Sigmoid colon (tissue), 6 donors: ENCODE measurements at regions not wholly inside any gene's neighbourhood (a gene's known extent, or its start where the extent isn't known, plus 50 kb on each side); places are given as distances from the start of the nearest gene placed in this dataset.

ENCODE experiments used
- DNase-seq: peaks from one replicate; pipeline ENCODE4 v3.0.0-alpha.2; 2019
- H3K27ac ChIP-seq, 4 donors: fragments of 200-600 bp; sonication (generic); one replicate each; pipeline ENCODE4 v1.5.1; 2016 to 2019; ENCODE audit warnings: mild to moderate bottlenecking in 1 of 4
- H3K27me3 ChIP-seq, 3 donors: fragments of 200-600 bp; sonication (generic); one replicate each; pipeline ENCODE4 v1.5.1; 2019; ENCODE audit warnings: mild to moderate bottlenecking in 1 of 3
- H3K36me3 ChIP-seq, 4 donors: fragments of 200-600 bp; sonication (generic); one replicate each; pipeline ENCODE4 v1.5.1; 2016 to 2019
- H3K4me1 ChIP-seq, 4 donors: fragments of 200-600 bp; sonication (generic); one replicate each; pipeline ENCODE4 v1.5.1; 2017 to 2019
- H3K4me3 ChIP-seq, 4 donors: fragments of 200-600 bp; sonication (generic); one replicate each; pipeline ENCODE4 v1.5.1; 2017 to 2019; ENCODE audit warnings: mild to moderate bottlenecking in 2 of 4, moderate library complexity in 1 of 4
- H3K9me3 ChIP-seq, 4 donors: fragments of 200-600 bp in 3 of 4; sonication (generic) in 3 of 4; one replicate each; pipeline versions ENCODE4 v1.5.1 to v1.6.1; 2013 to 2019
- EP300 ChIP-seq, 4 donors: sonication (generic); formaldehyde crosslinking; IDR thresholded peaks; one replicate each; pipeline ENCODE4 v1.6.1; 2017; ENCODE audit warnings: antibody characterized with exemption in 4 of 4
- POLR2A ChIP-seq, 2 donors: fragments of 450-650 bp; IDR thresholded peaks; one replicate each; pipeline ENCODE4 v1.6.1; 2016; ENCODE audit warnings: antibody characterized with exemption in 2 of 2, mild to moderate bottlenecking in 2 of 2, moderate library complexity in 2 of 2
- POLR2AphosphoS5 ChIP-seq, 4 donors: sonication (generic); formaldehyde crosslinking; IDR thresholded peaks; one replicate each; pipeline ENCODE4 v1.6.1; 2017; ENCODE audit warnings: antibody characterized with exemption in 4 of 4
- WGBS, 2 donors: extraction: QIAGEN DNeasy Blood & Tissue Kit; methylation state at CpG; one replicate each; pipeline ENCODE4 v1.1.7; 2013; 5-methylcytosine and 5-hydroxymethylcytosine counted together
- intact Hi-C: fragments of 100-400 bp; cut with DNase I; formaldehyde crosslinking; loops from one replicate; pipeline ENCODE4 v1.15.1; 2023
- TF ChIP-seq, protein P1 (sequence below), 4 experiments: fragments of 450-650 bp in 3 of 4; fragments of 200-600 bp in 1 of 4; IDR thresholded peaks; one replicate each; pipeline ENCODE4 v1.5.1; 2016 to 2019; ENCODE audit warnings: antibody characterized with exemption in 4 of 4, mild to moderate bottlenecking in 3 of 4, moderate library complexity in 2 of 4
- donor health status: healthy with polysubstance abuse.
- donor health status: healthy.

DNA sequence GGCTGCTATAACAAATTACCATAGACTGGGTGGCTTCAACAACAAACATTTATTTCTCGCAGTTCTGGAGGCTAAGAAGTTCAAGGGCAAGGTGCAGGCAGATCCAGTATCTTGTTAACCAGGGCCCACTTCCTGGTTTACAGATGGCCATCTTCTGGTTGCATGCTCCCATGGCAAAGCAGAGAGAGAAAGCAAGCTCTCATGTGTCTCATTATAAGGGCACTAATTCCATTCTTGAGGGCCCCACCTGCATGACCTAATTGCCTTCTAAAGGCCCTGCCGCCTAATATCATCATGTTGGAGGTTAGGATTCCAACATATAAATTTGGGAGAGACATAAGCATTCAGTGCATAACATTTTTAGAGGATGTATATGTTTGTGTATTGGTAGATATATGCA is 280.1 kb upstream of the TMPO start:
- no peaks in the 10 kb centered on the region for H3K36me3 ChIP-seq
- no peaks in the 10 kb centered on the region for H3K9me3 ChIP-seq
- no peak for DNase-seq
- intact Hi-C loops = no loop called here
- WGBS, 2 donors = 80 to 88% methylated on average over 2 of the region's 2 CpGs
- no peaks in the 10 kb centered on the region for H3K4me1 ChIP-seq
- no peaks in the 10 kb centered on the region for H3K27me3 ChIP-seq
- H3K4me3 ChIP-seq = no peak overlapping the region
- TF ChIP-seq EP300 (IDR thresholded peaks at IDR 0.05) (no peak), POLR2AphosphoS5 (IDR thresholded peaks at IDR 0.05) (no peak), POLR2A (IDR thresholded peaks at IDR 0.05) (no peak)
- TF ChIP-seq, protein P1, sequence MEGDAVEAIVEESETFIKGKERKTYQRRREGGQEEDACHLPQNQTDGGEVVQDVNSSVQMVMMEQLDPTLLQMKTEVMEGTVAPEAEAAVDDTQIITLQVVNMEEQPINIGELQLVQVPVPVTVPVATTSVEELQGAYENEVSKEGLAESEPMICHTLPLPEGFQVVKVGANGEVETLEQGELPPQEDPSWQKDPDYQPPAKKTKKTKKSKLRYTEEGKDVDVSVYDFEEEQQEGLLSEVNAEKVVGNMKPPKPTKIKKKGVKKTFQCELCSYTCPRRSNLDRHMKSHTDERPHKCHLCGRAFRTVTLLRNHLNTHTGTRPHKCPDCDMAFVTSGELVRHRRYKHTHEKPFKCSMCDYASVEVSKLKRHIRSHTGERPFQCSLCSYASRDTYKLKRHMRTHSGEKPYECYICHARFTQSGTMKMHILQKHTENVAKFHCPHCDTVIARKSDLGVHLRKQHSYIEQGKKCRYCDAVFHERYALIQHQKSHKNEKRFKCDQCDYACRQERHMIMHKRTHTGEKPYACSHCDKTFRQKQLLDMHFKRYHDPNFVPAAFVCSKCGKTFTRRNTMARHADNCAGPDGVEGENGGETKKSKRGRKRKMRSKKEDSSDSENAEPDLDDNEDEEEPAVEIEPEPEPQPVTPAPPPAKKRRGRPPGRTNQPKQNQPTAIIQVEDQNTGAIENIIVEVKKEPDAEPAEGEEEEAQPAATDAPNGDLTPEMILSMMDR (IDR thresholded peaks at IDR 0.05) = no peak
- H3K27ac ChIP-seq = no peak overlapping the region

DNA sequence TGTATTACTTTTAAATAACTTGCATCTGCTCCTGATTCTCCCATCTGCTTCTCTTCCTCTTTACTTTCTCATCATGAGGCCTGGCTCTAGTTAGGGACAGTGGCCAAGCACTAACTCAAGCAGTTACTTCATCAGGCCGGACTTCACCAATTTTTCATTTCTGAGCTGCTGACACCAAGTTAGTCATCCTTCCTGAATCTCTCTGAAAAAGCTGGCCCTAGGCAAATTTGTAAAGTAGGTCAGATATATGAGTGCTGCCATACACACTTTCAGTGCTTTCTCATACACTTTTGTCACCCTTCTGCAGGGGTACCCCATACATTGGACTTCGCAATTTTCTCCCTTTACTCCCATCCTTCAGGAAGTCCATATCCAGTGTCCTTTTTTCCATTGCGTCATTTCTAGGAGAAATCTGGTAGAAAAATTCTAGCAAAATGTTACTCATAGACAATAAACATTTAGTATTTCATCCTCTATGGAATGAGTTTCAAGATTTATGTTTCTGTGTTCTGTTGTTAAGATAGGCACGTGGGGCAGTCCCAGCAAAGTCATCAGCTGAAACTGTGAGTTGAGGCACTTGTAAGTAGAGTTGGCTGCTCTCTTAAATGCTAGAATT is 276.8 kb upstream of the TMPO start:
- no peak for DNase-seq
- Histone ChIP-seq H3K4me3 (no peak overlapping the region), H3K27me3 (no peaks in the 10 kb centered on the region), H3K9me3 (no peaks in the 10 kb centered on the region), H3K27ac (peak overlapping the region in 2 of 4 donors; percentile 4 to 48), H3K4me1 (no peaks in the 10 kb centered on the region), H3K36me3 (no peaks in the 10 kb centered on the region)
- 72 to 75% methylated on average over 4 of the region's 4 CpGs for WGBS, 2 donors
- intact Hi-C loops = no loop called here
- TF ChIP-seq POLR2AphosphoS5 (IDR thresholded peaks at IDR 0.05) = peak in 3 of 4 donors; percentile 19 to 37 (median 29)
- TF ChIP-seq, protein P1 (IDR thresholded peaks at IDR 0.05) = no peak

DNA sequence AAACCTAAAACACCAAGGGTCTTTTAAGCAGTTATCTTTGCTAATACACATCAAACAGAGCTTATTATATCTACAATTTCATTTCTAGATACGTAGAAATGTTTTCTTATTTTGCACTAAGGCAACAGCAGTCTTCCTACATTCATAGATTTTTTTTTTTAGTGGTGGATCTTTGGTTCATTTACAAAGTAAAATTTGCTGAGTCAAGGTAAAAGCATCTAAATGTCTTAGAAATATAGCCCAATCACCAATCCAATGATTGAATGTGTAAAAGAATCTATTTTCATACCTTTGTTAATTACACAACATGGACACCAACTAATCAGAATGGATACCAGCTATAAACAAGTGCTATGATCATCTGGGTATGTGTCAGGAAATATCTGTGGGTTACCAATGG is 272.2 kb upstream of the TMPO start:
- no peak for DNase-seq
- TF ChIP-seq POLR2AphosphoS5 (IDR thresholded peaks at IDR 0.05) = no peak
- no peak for TF ChIP-seq POLR2A (IDR thresholded peaks at IDR 0.05)
- TF ChIP-seq, protein P1 (IDR thresholded peaks at IDR 0.05) = no peak
- TF ChIP-seq EP300 (IDR thresholded peaks at IDR 0.05) = no peak
- Histone ChIP-seq H3K27ac (no peak overlapping the region), H3K4me1 (no peaks in the 10 kb centered on the region), H3K27me3 (no peaks in the 10 kb centered on the region), H3K36me3 (no peaks in the 10 kb centered on the region), H3K9me3 (no peaks in the 10 kb centered on the region), H3K4me3 (no peak overlapping the region)
- 81 to 87% methylated on average over 1 of the region's 1 CpG for WGBS, 2 donors
- intact Hi-C loops = no loop called here

DNA sequence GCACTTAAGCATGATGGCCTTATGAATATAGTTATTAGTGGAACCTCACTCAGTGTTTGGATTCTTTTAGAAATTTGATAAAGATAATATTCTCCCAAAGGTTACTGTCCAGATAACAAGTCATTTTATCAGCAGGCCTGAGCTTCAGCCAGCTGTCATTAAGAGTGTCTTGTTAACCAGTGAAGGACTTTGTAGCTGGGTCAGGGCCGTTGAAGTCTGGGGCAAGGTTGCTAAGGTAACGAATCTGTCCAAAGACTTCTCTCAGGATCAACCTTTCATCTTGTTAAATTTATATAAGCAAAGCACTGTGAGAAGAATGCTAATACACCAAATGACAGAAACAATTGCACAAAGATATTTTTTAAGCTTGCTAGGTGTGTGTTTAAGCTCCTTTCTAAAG is 271.3 kb upstream of the TMPO start:
- no peak for DNase-seq
- Histone ChIP-seq H3K4me3 (no peak overlapping the region), H3K4me1 (no peaks in the 10 kb centered on the region), H3K9me3 (no peaks in the 10 kb centered on the region), H3K36me3 (no peaks in the 10 kb centered on the region), H3K27ac (no peak overlapping the region), H3K27me3 (no peaks in the 10 kb centered on the region)
- 36 to 68% methylated on average over 2 of the region's 2 CpGs for WGBS, 2 donors
- TF ChIP-seq POLR2A (IDR thresholded peaks at IDR 0.05) (no peak), POLR2AphosphoS5 (IDR thresholded peaks at IDR 0.05) (no peak), EP300 (IDR thresholded peaks at IDR 0.05) (no peak)
- TF ChIP-seq, protein P1 (IDR thresholded peaks at IDR 0.05) = no peak
- intact Hi-C loops = no loop called here
